ENCODE measurements at regions not wholly inside any gene's neighbourhood (a gene's known extent, or its start where the extent isn't known, plus 50 kb on each side); places are given as distances from the start of the nearest gene placed in this dataset.
"Not testable (repeated sequence)": the region's sequence is repeated elsewhere in the genome, so short reads cannot be mapped to it uniquely, and the experiment has no call there.

GRCh38 chr13:87235621-87236020 lies 435.6 kb upstream of the SLITRK5 start:
- DNase-seq, result no peak

- DNase-seq, result no peak
These were observed 426.8 kb upstream of the SLITRK5 start for GRCh38 chr13:87244256-87244890.

GRCh38 chr13:87249847-87250246 lies 421.3 kb upstream of the SLITRK5 start:
- DNase-seq, result not testable (repeated sequence)

GRCh38 chr13:87255394-87255793 lies 415.8 kb upstream of the SLITRK5 start:
- no peak for DNase-seq

GRCh38 chr13:87259479-87260083 lies 411.6 kb upstream of the SLITRK5 start:
- no peak for DNase-seq

- no peak for DNase-seq
These were observed 396.9 kb upstream of the SLITRK5 start for GRCh38 chr13:87274209-87274819.

- no peak for DNase-seq
These were observed 391.0 kb upstream of the SLITRK5 start for GRCh38 chr13:87280139-87280538.

- no peak for DNase-seq
These were observed 383.4 kb upstream of the SLITRK5 start for GRCh38 chr13:87287721-87288120.

GRCh38 chr13:87295636-87296035 lies 375.5 kb upstream of the SLITRK5 start:
- DNase-seq, result no peak

- no peak for DNase-seq
These were observed 369.1 kb upstream of the SLITRK5 start for GRCh38 chr13:87302034-87302433.

GRCh38 chr13:87302931-87303330 lies 368.2 kb upstream of the SLITRK5 start:
- no peak for DNase-seq

- DNase-seq, result no peak
These were observed 360.0 kb upstream of the SLITRK5 start for GRCh38 chr13:87311165-87311564.

GRCh38 chr13:87314822-87315221 lies 356.3 kb upstream of the SLITRK5 start:
- no peak for DNase-seq

- no peak for DNase-seq
These were observed 348.8 kb upstream of the SLITRK5 start for GRCh38 chr13:87322386-87322785.

- no peak for DNase-seq
These were observed 346.6 kb upstream of the SLITRK5 start for GRCh38 chr13:87324558-87324957.

- DNase-seq, result no peak
These were observed 340.0 kb upstream of the SLITRK5 start for GRCh38 chr13:87331178-87331577.

GRCh38 chr13:87333599-87333998 lies 337.6 kb upstream of the SLITRK5 start:
- DNase-seq, result no peak

GRCh38 chr13:87334176-87334575 lies 337.0 kb upstream of the SLITRK5 start:
- no peak for DNase-seq

GRCh38 chr13:87336346-87336889 lies 334.8 kb upstream of the SLITRK5 start:
- DNase-seq, result not testable (repeated sequence)

GRCh38 chr13:87344176-87344575 lies 327.0 kb upstream of the SLITRK5 start:
- no peak for DNase-seq

GRCh38 chr13:87355451-87355850 lies 315.7 kb upstream of the SLITRK5 start:
- DNase-seq, result no peak

GRCh38 chr13:87356314-87356713 lies 314.9 kb upstream of the SLITRK5 start:
- DNase-seq, result no peak

- DNase-seq, result no peak
These were observed 312.9 kb upstream of the SLITRK5 start for GRCh38 chr13:87358319-87358718.

GRCh38 chr13:87361216-87361615 lies 310.0 kb upstream of the SLITRK5 start:
- DNase-seq, result no peak
